ENCODE measurements at regions not wholly inside any gene's neighbourhood (a gene's known extent, or its start where the extent isn't known, plus 50 kb on each side); places are given as distances from the start of the nearest gene placed in this dataset.
"Not testable (repeated sequence)": the region's sequence is repeated elsewhere in the genome, so short reads cannot be mapped to it uniquely, and the experiment has no call there.

DNA sequence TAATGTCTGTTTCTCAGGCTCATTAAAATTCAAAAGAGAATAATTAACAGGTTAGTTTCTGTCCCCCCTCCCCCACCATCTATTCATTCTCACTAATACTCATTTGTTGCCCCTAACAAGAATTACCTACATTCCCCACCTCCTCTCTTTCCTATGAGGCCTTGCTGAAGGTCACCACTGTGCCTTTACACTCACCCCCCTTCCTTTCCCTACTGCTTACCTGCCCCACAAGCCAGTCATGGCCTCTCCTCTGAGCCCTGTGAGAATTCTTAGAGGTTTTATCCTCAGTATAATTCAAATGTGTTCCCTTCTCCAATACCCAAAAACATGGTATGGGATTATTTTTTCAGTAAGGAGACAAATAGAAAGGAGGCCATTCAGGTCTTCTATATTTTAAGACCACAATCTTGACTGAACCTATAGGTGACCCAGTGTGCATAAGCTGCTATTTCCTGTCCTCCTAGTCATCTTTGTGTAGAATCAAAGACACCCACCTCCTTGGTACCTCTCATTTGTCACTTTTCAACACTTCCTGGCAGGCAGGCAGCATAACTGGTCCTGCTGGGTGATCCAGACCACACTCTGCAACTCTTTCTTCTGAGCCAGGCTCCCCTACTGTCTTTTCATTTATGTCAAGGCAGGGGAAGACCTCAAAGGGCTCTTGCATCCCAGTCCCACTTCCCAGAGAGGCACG, 55.8 kb upstream of the PLGLB2 start:
- ATAC-seq; H3K27ac ChIP-seq; intact Hi-C loops (cut with DNase I); H3K4me1 ChIP-seq; DNase-seq; H3K27me3 ChIP-seq; H3K9me3 ChIP-seq; H3K4me3 ChIP-seq; H3K36me3 ChIP-seq: not testable (repeated sequence)

DNA sequence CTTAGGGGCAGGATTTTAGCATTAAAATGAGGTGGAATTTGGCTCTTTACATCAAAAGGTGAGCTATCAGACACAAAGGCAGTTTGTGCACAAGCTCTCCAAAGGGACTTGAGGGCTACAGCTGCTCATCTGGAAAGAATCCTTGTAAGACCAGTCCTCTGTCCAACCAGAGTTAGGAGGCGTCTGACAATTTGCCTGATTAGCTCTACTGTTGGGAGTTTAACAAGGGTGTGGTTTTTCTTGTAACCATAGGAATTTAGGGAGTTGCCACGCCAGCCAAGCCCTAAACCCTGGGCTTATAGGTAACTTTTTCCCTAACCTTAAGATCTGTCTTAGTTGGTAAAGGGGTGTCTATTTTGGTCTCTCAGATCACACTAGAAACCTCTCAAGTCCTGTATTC, 55.0 kb upstream of the PLGLB2 start:
- H3K4me3 ChIP-seq; H3K36me3 ChIP-seq; intact Hi-C loops (cut with DNase I); H3K27me3 ChIP-seq; DNase-seq; H3K9me3 ChIP-seq; ATAC-seq; H3K4me1 ChIP-seq; H3K27ac ChIP-seq: not testable (repeated sequence)

GRCh38 chr2:87693882-87694281, 54.0 kb upstream of the PLGLB2 start:
- intact Hi-C loops (cut with DNase I); H3K4me3 ChIP-seq; H3K36me3 ChIP-seq; DNase-seq; H3K9me3 ChIP-seq; H3K4me1 ChIP-seq; H3K27me3 ChIP-seq; ATAC-seq; H3K27ac ChIP-seq: not testable (repeated sequence)

DNA sequence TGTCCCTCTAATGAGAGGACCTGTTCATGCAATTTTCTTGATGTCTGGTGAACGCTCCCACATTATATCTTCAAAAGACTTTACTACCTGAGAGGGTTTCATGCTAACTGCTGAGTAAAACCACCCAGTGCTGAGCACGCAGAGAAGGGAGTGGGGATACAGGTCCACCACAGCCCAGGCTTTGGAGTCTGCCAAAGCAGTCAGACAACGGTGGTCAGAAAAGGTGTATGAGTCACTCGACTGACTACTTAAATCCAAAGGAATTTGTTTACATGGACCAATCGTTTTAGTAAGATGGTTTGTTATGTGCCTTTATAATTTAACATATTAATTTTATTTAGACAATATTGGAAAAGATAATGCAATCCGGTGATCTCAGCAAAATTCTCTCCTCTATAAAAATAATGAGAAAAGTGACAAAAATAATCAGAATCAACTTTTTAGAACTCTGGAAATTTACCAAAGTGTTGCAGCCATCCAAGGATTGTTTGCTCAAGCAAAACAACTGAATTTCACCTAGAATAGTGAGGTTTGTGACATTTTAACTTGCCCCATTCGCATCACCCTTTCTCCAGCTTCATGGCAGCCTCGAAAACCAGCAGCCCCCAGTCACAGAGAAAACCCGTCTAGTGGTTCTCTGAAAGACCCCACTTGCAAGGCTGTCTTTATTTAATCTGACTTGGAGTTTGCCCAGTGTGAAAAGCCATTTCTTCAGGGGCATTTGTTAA, 52.1 kb upstream of the PLGLB2 start:
- H3K36me3 ChIP-seq; H3K27me3 ChIP-seq; H3K4me1 ChIP-seq; DNase-seq; H3K4me3 ChIP-seq; ATAC-seq; H3K27ac ChIP-seq; intact Hi-C loops (cut with DNase I); H3K9me3 ChIP-seq: not testable (repeated sequence)

Small RNAs in the stretch of these regions (microRNA-seq; reads per million reads assigned to microRNA genes)
- 0 reads per million in 2 donors for gene MIR4771-1

All from left lung (tissue), 4 donors.